IPS DF 4.7 (cell line): ENCODE measurements at regions not wholly inside any gene's neighbourhood (a gene's known extent, or its start where the extent isn't known, plus 50 kb on each side); places are given as distances from the start of the nearest gene placed in this dataset.
"Not testable (repeated sequence)": the region's sequence is repeated elsewhere in the genome, so short reads cannot be mapped to it uniquely, and the experiment has no call there.

Source experiments
- DNase-seq: peaks from one replicate; pipeline ENCODE4 v3.0.0-alpha.2; 2013; ENCODE audit warnings: low spot score; ENCODE audit errors: extremely low read depth

DNA sequence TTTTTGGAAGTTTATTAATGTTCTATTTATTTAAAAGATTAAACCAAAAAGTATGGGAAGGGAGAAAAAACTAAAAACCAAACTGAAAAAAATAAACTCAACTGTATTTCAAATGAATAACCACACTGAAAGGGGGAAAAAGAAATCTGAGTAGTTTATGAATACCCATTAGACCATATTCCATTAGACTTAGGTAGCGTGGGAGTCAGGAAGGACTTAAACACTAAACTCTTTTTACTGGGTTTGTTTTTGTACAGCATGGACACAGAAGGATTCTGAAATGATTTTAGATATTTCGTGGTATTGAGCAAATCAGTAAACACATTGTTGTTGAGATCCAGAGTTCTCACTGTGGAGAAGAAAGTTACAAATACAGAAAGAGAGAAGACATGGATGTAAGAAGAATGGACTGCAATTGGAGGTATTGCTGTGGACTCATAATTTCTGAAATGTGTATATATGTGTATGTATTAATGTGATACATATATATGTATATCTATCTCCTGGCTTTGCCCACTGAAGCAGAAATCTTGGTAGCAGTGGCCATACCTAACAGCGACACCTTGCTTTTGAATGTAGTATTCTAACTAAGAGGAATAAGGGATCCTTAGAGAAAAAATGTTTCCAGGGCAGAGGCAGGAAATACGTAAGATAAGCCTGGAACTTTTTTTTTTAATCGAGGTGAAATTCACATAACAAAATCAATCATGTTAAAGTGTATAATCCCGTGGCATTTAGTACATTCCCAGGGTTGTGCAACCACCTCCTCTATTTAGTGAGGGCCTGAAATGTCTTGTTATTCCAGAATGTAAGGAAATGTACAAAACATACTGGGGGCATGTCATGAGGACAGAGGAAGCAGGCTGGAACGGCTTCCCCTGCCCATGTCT lies 228.8 kb downstream of the SMARCA2 start:
- DNase-seq: no peak

DNA sequence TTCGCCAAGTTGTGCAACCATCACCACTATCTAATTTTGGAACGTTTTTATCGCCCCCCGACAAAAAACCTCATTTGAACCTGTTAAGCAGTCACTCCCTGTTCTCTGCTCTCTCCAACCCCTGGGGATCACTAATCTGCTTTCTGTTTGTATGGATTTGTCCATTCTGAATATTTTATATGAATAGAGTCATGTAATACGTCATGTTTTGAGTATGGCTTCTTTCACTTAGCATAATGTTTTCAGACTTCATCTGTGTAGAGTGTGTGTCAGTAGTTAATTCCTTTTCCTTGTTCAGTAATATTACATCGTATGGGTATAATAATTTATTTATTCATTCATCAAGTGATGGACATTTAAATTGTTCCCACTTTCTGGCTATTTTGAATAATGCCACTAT lies 232.2 kb downstream of the SMARCA2 start:
- no peak for DNase-seq

DNA sequence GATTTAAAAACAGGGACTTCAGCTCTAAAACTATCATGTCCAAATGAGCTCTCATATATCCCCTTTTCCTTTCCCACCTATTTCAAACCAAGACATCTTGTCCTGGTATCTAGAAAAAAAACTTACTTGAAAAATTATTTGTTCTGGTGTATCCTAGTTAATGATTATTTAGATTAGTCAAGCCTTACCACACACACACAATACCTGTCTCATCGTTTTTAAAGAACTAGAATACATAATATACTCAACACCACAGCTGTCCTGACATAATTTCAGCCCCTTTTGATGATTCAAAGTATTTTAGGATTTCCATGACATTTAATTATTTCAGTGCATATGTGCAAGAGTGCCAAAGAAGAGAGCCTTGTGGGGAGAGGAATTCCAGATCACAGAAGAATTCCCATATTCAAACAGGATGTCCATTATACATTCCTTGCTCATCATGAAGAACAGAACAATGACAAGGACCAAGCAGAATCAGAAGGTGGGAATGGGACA lies 233.7 kb downstream of the SMARCA2 start:
- no peak for DNase-seq

DNA sequence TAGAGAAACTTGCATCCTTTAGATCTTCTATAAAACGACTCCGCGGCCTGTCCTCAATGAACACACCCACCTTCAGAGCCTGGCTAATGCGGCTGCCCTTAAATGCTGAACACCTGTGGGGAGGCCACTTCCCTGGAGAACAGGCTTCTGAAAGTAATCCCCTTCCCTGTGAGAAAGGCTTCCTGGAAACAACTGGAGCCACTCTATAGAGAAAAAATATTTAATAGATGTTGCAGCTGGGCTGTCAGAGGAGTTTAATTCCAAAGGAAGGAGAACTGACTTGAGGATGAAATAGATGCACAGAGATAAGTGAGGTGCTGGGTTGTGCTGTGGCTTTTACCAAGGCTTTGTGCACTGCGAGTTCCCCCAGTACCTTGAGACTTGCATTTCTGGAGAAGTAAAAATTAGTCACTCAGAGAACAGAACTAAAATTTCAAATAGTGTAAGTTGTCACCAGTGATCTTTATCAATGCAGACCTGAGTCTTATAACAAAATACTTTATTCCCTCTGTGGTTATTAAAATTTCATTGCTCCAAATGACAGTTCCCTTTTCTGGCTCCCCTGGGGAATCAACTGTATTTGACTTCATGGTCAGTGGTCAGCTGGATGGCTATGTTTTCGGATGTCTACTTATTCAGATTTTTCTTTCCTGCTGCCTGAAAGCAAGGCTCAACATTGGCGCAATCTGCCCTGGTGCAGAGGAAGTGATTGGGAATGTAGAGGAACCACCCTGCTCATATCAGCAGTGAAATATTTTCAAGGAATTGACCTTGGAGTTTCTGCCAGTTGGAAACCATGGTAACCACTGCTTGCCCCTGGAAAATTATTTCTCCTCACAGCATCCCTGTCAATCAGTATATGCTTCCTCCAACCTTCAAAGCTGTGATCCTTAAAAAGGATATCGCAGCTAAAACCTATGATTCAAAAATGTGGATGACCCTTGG lies 238.8 kb downstream of the SMARCA2 start:
- no peak for DNase-seq

- no peak for DNase-seq
Measured at GRCh38 chr9:2255128-2255527, 240.0 kb downstream of the SMARCA2 start.

GRCh38 chr9:2257248-2257929 lies 242.2 kb downstream of the SMARCA2 start:
- DNase-seq: no peak

GRCh38 chr9:2260417-2261306 lies 245.5 kb downstream of the SMARCA2 start:
- no peak for DNase-seq

DNA sequence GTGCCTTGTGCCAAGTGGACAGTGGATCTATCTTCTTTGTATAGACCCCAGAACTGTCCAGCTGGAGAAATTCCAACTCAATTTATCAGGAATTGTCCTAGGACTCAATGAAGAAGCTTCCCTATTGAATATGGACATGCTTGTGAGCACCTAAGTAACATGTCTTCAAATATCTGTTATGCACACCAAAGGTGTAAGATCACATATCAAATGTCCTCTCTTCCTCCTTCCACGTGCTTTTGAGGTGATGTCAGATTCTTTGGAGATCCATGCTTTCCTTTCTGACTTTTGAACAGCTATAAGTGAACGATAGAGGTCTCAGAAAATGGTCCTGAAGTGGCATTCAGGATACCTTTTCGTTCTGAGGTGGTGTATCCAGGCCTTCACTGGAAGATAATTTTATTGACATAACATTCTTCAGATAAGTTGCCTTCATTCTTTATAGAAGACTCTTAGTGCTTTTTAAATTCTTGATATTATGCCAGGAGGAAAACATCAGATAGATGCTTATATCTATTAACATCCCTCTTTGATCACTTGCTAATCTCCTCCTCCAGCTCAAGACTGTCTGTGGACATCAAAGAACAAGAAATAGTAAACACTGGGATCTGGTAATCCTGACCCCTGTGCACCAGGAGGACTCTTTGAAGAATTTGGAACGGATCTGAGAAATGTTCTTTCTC lies 246.4 kb downstream of the SMARCA2 start:
- DNase-seq: no peak

DNA sequence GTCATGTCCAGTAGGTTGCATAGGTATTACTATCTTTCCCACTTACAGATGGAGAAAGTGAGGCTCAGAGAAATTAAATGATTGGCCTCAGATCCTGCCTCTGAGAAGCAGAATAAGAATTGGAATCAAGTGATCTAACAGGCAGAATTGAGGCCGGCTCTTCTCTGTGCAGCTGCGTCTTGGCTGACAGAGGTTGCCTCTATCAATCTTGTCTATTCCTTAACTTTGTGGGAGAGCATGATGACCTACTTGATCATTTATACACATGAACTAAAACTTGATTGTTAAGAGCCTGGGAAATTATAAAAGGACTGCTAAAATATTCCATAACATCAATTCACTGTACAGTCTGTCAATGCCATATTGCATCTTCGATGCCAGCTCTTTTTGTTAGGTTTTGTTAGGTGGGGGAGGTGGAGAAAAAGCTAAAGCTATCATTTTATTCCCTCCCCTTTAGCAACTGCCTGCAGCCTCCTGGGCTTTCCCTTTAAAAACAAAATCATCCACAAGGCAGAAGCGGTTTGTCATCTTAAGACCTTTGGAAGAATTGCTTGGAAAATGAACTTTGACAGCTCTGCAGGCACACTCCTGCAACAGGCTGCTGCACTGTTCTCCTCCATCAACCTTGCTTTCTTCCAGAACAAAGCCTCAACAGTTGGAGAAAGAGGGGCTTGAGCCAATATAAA lies 247.4 kb downstream of the SMARCA2 start:
- no peak for DNase-seq

DNA sequence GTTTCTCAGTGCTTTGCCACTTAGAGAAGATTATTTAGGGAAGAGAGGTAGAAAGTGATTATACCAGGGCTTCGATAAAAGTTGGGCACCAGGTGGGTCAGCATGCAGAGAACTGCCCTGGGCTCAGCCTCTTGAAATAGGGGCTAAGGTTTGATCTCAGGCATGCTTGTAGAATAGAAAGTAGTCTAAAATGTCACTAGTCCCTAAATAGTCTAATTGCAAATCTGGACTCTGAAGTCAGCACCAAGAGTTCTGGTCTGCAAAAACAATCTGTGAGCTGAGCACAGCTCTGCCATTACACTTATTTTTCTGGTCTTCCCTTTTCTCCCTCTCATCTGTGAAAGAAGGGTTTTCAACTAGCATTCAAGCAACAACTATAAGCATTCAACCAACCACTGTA lies 248.0 kb downstream of the SMARCA2 start:
- DNase-seq: no peak

DNA sequence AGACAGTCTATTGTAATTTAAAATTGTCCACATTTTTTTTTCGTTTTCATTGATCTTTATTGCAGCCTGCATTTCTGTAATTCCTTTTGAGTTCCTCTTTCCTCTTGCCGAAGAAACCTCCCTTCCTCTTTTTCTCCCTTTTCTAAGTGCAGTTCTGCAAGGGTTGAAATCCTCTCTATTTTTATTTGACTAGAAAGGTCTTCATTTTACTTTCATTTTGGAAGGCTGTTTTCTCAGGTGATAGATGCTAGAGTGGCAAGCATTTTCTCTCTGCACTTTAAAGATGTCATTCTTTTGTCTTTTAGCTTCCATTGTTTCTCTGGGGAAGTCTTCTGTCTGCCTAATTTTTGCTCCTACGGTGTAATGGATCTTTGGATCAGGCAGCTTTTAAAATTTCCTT lies 248.5 kb downstream of the SMARCA2 start:
- no peak for DNase-seq

- no peak for DNase-seq
Measured at GRCh38 chr9:2264081-2264480, 248.9 kb downstream of the SMARCA2 start.

DNA sequence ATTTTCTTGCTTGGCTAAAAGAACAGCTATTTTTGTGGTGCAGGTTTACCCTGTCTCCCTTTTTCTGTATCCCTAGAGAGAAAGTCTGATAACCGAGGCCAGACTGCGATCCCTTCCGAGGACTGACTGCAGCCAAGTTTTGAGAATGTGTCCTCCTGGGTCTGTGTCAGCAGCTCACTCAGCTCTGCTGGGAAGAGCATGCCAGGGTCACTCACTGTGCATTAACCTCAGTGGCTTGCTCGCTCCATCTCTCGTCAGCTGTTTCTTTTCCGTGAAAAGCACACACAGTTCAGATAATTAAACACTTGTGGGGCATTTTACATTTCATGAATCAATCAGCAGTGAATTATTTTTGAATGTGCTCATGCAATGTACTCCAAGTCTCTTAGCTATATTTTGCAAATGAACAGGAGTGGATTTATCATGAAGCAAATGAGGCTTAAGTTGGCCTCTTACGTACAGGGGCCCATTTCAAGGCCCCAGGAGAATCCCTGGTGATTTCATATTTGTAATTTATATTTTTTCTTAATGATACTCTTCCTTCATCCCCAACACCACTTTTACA lies 252.1 kb downstream of the SMARCA2 start:
- no peak for DNase-seq

- DNase-seq: no peak
Measured at GRCh38 chr9:2269778-2270177, 254.6 kb downstream of the SMARCA2 start.

DNA sequence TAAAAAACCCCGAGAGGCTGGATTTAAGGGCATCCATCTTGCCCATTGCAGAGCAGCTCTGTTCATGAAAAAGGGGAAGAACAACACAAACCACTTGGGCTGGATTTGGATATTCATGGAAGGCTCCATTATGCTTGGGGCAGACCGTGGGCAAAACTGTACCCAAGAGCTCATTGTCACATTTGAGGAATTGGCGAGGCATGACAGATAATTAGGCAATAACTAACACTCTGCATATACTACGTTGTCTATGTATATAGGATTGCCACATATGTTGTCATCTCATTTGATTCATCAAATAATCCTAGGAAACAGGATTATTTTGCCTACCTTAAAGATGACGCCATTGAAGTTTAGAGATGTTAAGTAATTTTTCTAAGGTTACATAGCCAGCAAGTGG lies 255.4 kb downstream of the SMARCA2 start:
- DNase-seq: no peak

DNA sequence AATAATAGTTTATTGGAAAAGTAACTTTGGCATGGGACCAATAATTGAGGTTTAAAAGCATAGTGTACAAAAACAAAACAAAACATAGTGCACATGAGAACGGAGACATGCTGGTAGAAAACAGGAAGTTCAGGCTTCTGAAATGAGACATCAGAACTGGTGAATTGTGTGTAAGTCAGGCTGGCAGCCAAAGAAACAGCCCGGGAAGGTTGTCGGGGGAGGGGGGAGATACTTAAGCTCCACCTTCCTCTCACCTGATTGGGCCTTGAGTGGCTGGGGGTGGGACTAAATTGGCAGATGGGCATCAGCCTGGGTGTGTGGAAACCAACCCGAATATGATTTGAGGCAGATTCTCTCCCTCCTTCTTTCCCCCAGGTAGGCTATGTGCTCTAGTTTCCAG lies 256.3 kb downstream of the SMARCA2 start:
- DNase-seq: no peak

DNA sequence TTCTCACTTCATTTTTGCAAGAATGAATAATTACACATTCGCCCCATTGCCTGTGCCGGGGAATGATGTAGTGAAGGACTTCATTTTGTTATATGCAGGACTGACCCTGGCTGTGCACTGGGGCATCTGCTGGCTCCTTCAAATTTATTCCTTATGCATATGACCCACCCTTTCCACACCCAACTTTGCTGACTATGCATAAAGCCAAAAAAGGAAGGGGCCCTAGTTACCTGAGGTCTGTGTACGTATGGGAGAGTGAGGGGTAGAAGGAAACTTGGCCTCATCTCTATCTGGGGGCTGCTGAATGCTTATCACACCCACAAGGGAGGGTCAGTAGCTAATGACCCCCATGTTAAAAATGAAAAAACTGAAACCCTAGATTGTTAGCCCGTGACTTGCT lies 259.6 kb downstream of the SMARCA2 start:
- DNase-seq: no peak

- DNase-seq: no peak
Measured at GRCh38 chr9:2276296-2276695, 261.1 kb downstream of the SMARCA2 start.

DNA sequence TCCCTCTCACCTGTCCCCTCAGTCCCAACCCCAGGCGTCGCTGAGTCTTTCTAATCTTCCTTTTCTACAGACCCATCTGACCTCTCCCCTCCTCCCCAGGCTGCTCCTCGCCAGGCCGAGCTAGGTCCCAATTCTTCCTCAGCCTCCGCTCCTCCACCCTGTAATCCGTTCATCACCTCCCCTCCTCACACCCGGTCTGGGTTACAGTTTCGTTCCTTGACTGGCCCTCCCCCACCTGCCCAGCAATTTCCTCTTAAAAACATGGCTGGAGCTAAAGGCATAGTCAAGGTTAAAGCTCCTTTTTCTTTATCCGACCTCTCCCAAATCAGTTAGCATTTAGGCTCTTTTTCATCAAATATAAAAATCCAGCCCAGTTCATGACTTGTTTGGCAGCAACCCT lies 262.0 kb downstream of the SMARCA2 start:
- DNase-seq: not testable (repeated sequence)
